Sigmoid colon (tissue), 4 donors: ENCODE measurements at regions not wholly inside any gene's neighbourhood (a gene's known extent, or its start where the extent isn't known, plus 50 kb on each side); places are given as distances from the start of the nearest gene placed in this dataset.

Experiments used
- CTCF ChIP-seq, 4 experiments: fragments of 450-650 bp in 3 of 4; fragments of 200-600 bp in 1 of 4; IDR thresholded peaks; one replicate each; pipeline ENCODE4 v1.5.1; 2016 to 2019; ENCODE audit warnings: antibody characterized with exemption in 4 of 4, mild to moderate bottlenecking in 3 of 4, moderate library complexity in 2 of 4
- POLR2A ChIP-seq, 2 donors: fragments of 450-650 bp; IDR thresholded peaks; one replicate each; pipeline ENCODE4 v1.6.1; 2016; ENCODE audit warnings: antibody characterized with exemption in 2 of 2, mild to moderate bottlenecking in 2 of 2, moderate library complexity in 2 of 2
- POLR2AphosphoS5 ChIP-seq, 4 donors: sonication (generic); formaldehyde crosslinking; IDR thresholded peaks; one replicate each; pipeline ENCODE4 v1.6.1; 2017; ENCODE audit warnings: antibody characterized with exemption in 4 of 4

DNA sequence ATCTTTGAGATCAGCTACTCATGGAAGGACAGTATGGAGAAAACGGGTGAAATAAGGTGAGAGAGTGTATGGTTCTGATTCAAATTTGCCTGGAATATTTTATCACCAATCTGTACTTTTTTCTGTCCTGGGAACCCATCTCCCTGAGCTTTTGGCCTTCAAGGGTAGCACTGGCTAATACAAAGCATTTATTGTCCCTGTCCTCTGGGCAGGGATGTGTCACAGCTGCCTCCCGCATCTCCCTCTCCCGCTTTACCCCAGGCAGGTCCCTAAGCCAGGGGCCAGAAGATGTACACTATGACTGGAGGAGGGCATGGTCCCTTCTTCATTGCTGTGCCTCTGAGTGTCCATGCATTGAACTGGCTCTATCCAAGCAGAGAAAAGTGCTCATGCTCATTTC is 201.7 kb upstream of the CHRNA7 start:
- TF ChIP-seq CTCF (IDR thresholded peaks at IDR 0.05) (no peak), POLR2A (IDR thresholded peaks at IDR 0.05) (no peak), POLR2AphosphoS5 (IDR thresholded peaks at IDR 0.05) (no peak)
